OCI-LY7 (cell line): ENCODE measurements at regions not wholly inside any gene's neighbourhood (a gene's known extent, or its start where the extent isn't known, plus 50 kb on each side); places are given as distances from the start of the nearest gene placed in this dataset.

Experiments used
- BruUV-seq: library from RNA; stranded (reverse); fragments of 400-500 nt; replicated peaks from 2 replicates; lab custom pipeline; 2021; lab: Mats Ljungman, UMichigan
- CTCF ChIA-PET: fragments of 300-600 bp; sonication (Branson Sonifier 250); formaldehyde crosslinking; loops from one replicate; lab custom pipeline; 2022; ENCODE audit warnings: antibody characterized with exemption; ENCODE audit not compliant: unreplicated experiment; lab: Charles Lee
- POLR2A ChIA-PET: fragments of 300-600 bp; sonication (Branson Sonifier 250); formaldehyde crosslinking; loops from one replicate; lab custom pipeline; 2022; ENCODE audit warnings: antibody characterized with exemption; lab: Charles Lee
- DNase-seq: peaks from one replicate; pipeline ENCODE4 v3.0.0-alpha.2; 2015; ENCODE audit warnings: low spot score
- H2AFZ ChIP-seq: fragments of 200-600 bp; sonication (generic), shearing (Covaris generic); 2 replicates; pipeline ENCODE4 v1.6.1; 2014; ENCODE audit warnings: mild to moderate bottlenecking, antibody characterized with exemption, low read length, moderate library complexity
- H3K27ac ChIP-seq: fragments of 200-600 bp; sonication (generic); 2 replicates; pipeline ENCODE4 v1.5.1; 2014; ENCODE audit warnings: mixed run types, low read depth, mild to moderate bottlenecking, moderate library complexity, low read length, inconsistent platforms; ENCODE audit not compliant: poor library complexity, severe bottlenecking
- H3K36me3 ChIP-seq: fragments of 200-600 bp; sonication (generic); 2 replicates; pipeline ENCODE4 v1.6.1; 2014; ENCODE audit warnings: mild to moderate bottlenecking, antibody characterized with exemption, low read length, moderate library complexity, mixed read lengths; ENCODE audit not compliant: insufficient read depth
- H3K4me1 ChIP-seq: fragments of 200-600 bp; sonication (generic); 2 replicates; pipeline ENCODE4 v1.5.1; 2014; ENCODE audit warnings: mild to moderate bottlenecking, low read length; ENCODE audit not compliant: insufficient read depth, poor library complexity, severe bottlenecking
- H3K4me2 ChIP-seq: fragments of 200-600 bp; sonication (generic); 2 replicates; pipeline ENCODE4 v1.6.1; 2014; ENCODE audit warnings: mild to moderate bottlenecking, low read length
- H3K4me3 ChIP-seq: fragments of 200-600 bp; sonication (generic); 2 replicates; pipeline ENCODE4 v1.5.1; 2014; ENCODE audit warnings: mild to moderate bottlenecking, low read depth, low read length; ENCODE audit not compliant: poor library complexity, severe bottlenecking
- H3K79me2 ChIP-seq: fragments of 200-600 bp; sonication (generic); 2 replicates; pipeline ENCODE4 v1.6.1; 2016; ENCODE audit warnings: low read depth, mild to moderate bottlenecking, low read length, moderate library complexity, mixed read lengths; ENCODE audit not compliant: insufficient read depth
- H3K9me2 ChIP-seq: fragments of 200-600 bp; sonication (generic); 2 replicates; pipeline ENCODE4 v1.6.1; 2016; ENCODE audit warnings: mild to moderate bottlenecking, low read length, mixed read lengths; ENCODE audit not compliant: insufficient read depth
- H3K9me3 ChIP-seq: fragments of 200-600 bp; sonication (generic); 2 replicates; pipeline ENCODE4 v1.6.1; 2014; ENCODE audit warnings: mild to moderate bottlenecking, mixed run types, low read length, mixed read lengths
- H4K20me1 ChIP-seq: fragments of 200-600 bp; sonication (generic); 2 replicates; pipeline ENCODE4 v1.6.1; 2014; ENCODE audit warnings: mild to moderate bottlenecking, antibody characterized with exemption, low read length, moderate library complexity, mixed read lengths; ENCODE audit not compliant: insufficient read depth
- CTCF ChIP-seq: fragments of 200-600 bp; sonication (generic); conservative IDR thresholded peaks from 2 replicates; pipeline ENCODE4 v1.5.1; 2014; ENCODE audit warnings: mild to moderate bottlenecking, antibody characterized with exemption, low read length, moderate library complexity, mixed read lengths
- EZH2phosphoT487 ChIP-seq: fragments of 200-600 bp; sonication (generic); IDR thresholded peaks from 2 replicates; pipeline ENCODE4 v1.6.1; 2018; ENCODE audit warnings: low read depth, borderline replicate concordance, mild to moderate bottlenecking, mixed run types, antibody characterized with exemption, low read length, moderate library complexity, mixed read lengths
- intact Hi-C: fragments of 100-400 bp; cut with micrococcal nuclease; formaldehyde crosslinking; loops from one replicate; pipeline ENCODE4 v1.10.0; 2022; ENCODE audit not compliant: unreplicated experiment

DNA sequence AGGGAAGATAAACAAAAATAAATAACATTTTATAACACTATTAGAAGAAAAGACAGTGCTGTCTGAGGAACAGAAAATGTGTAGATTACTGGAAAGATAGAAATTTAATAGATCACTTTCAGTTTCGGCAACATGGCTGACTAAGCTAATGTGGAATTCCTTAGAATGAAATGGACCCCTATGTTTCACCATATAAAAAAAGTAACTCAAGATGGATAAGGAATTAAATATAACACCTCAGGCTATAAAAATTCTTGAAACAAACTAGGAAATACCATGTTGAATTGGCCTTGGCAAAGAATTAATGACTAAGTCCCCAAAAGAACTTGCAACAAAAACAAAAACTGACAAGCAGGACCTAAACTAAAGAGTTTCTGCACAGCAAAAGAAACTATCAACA lies 558.3 kb downstream of the CHSY3 start:
- no peaks in the 10 kb centered on the region for H4K20me1 ChIP-seq
- no peak overlapping the region for H2AFZ ChIP-seq
- BruUV-seq = no TSS peak
- CTCF ChIA-PET = no interaction called here
- H3K4me3 ChIP-seq = no peak overlapping the region
- no peaks in the 10 kb centered on the region for H3K79me2 ChIP-seq
- no peak for DNase-seq
- no peak overlapping the region for H3K4me2 ChIP-seq
- POLR2A ChIA-PET = no interaction called here
- H3K4me1 ChIP-seq = no peaks in the 10 kb centered on the region
- no peak for TF ChIP-seq EZH2phosphoT487
- TF ChIP-seq CTCF = no peak
- H3K9me3 ChIP-seq = no peaks in the 10 kb centered on the region
- no peak overlapping the region for H3K27ac ChIP-seq
- intact Hi-C loops = no loop called here
- H3K9me2 ChIP-seq = no peaks in the 10 kb centered on the region
- no peaks in the 10 kb centered on the region for H3K36me3 ChIP-seq

GRCh38 chr5:130455175-130455574 lies 550.9 kb downstream of the CHSY3 start:
- no peak overlapping the region for H3K4me3 ChIP-seq
- no TSS peak for BruUV-seq
- DNase-seq = no peak

DNA sequence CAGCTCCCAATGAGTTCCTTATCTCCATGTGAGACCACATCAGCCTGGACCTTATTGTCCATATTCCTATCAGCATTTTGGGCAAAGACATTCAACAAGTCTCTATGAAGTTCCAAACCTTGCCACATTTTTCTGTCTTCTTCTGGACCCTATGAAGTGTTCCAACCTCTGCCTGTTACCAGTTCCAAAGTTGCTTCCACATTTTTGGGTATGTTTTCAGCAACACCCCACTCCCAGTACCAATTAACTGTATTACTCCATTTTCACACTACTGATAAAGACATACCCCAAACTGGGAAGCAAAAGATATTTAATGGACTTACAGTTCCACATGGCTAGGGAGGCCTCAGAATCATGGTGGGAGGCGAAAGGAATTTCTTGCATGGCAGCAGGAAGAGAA lies 548.5 kb downstream of the CHSY3 start:
- no peak overlapping the region for H3K4me2 ChIP-seq
- H3K4me3 ChIP-seq = no peak overlapping the region
- ChIA-PET CTCF (no interaction called here), POLR2A (no interaction called here)
- DNase-seq = no peak
- no peak overlapping the region for H3K27ac ChIP-seq
- no peaks in the 10 kb centered on the region for H3K9me2 ChIP-seq
- BruUV-seq = no TSS peak
- no peaks in the 10 kb centered on the region for H4K20me1 ChIP-seq
- TF ChIP-seq EZH2phosphoT487 (no peak), CTCF (no peak)
- no peaks in the 10 kb centered on the region for H3K36me3 ChIP-seq
- H3K9me3 ChIP-seq = no peaks in the 10 kb centered on the region
- H3K79me2 ChIP-seq = no peaks in the 10 kb centered on the region
- H3K4me1 ChIP-seq = no peaks in the 10 kb centered on the region
- no peak overlapping the region for H2AFZ ChIP-seq
- intact Hi-C loops = no loop called here

More at GRCh38 chr5:130455175-130455574, 550.9 kb downstream of the CHSY3 start:
- H3K36me3 ChIP-seq = no peaks in the 10 kb centered on the region
- H3K9me2 ChIP-seq = no peaks in the 10 kb centered on the region
- POLR2A ChIA-PET = no interaction called here
- CTCF ChIA-PET = no interaction called here
- H2AFZ ChIP-seq = no peak overlapping the region
- TF ChIP-seq CTCF = no peak
- intact Hi-C loops = no loop called here
- no peaks in the 10 kb centered on the region for H3K9me3 ChIP-seq
- no peaks in the 10 kb centered on the region for H3K79me2 ChIP-seq
- no peak overlapping the region for H3K4me2 ChIP-seq
- H3K27ac ChIP-seq = no peak overlapping the region
- no peaks in the 10 kb centered on the region for H4K20me1 ChIP-seq
- no peaks in the 10 kb centered on the region for H3K4me1 ChIP-seq
